GM18517 (cell line): ENCODE measurements at regions not wholly inside any gene's neighbourhood (a gene's known extent, or its start where the extent isn't known, plus 50 kb on each side); places are given as distances from the start of the nearest gene placed in this dataset.
"Not testable (repeated sequence)": the region's sequence is repeated elsewhere in the genome, so short reads cannot be mapped to it uniquely, and the experiment has no call there.

Experiments used
- ATAC-seq: cut with Tn5 transposase; IDR thresholded peaks from one replicate; pipeline ENCODE4 v1.9.1; 2021; ENCODE audit warnings: mild to moderate bottlenecking, moderate library complexity; ENCODE audit not compliant: unreplicated experiment

DNA sequence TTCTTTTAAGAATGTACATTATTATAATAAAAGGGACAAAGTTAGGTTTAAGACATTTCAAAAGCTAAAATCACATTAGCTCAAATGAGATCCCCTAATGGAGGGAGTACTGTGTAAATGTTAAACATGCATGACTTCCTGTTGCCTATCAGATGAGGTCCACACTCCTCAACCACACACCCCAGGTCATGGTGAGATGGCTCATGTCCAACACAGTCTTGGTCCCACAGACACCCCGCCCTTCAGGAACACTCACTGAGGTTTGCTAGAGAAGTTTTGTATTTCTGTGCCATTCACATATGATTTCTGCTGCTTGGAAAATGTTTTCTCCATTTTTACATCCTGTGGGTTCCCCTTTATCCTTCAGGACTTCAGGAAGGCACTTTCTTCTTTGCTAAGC, 491.0 kb downstream of the SOX11 start:
- no peak for ATAC-seq

DNA sequence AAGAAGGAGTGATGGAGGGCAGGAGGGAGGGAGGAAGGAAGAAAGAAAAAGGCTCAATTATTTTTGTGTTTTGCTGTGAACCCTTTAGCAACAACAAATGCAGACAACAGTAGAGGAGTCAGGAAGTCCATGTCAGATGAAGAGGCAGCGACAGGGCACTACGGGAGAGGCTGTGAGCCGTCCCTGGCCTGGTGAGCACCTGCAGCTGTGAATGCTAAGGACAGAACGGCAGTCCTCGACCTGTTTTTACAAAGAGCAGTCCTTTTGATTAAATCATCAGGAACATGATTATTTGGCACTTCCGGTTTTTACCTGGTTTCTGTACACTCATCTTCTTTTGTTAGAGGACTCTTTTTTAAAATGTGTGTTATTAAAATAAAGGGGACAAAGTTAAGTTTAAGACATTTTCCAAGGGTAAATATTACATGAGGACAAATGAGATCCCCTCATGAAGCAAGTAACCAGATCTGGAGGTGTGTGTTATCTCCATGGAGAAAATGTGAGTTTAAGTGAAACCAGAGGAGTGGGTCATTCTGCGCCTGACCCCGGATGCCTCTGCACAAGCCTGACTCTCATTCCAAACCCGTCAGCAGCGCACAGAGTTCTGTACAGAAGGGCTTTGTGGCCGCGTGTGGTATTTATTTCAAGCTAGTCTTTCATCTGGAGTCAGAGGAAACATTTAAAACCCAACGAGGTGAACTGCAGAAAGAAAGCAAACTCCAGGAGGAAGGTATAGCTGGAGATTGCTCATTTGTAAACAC, 492.5 kb downstream of the SOX11 start:
- no peak for ATAC-seq

DNA sequence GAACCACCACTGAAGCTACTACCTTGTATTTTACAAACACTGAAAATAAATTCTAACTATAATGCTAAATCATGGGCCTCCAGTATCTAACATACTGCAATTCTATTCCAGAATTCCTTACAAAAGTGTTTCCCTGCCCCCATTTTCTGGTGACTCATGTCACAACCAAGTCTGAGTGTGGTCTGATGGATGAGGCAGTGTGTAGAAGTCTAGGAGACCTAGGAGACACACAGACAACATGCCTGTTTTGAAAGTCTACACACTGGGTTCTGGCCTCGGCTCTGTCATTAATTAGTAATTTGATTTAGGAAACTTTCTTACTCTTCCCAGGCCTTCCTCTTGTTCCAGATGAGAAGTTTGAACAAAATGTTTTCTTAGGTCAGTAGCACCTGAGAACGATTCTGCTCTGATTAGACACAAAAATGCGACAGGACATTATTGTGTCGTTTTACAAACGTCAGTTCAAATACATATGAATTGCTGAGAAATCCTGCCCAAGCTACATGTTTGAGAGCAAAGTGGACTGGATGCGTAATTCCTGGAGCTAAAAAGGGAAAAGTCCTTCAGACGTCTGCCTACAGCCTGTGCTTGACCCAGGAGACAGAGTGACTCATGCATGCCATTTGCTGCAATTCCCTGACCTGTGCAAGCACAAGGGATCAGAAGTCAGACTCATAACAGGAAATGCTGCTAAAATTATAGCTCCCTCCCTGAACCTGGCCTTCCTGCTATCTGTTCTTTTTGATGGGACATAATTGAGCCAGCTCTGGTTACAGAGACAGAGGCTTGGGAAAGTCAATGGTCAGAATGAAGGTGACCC, 494.4 kb downstream of the SOX11 start:
- ATAC-seq = no peak

- ATAC-seq = no peak
Observed at GRCh38 chr2:6196449-6196848, 504.3 kb downstream of the SOX11 start.

- ATAC-seq = not testable (repeated sequence)
Observed at GRCh38 chr2:6198370-6198919, 506.3 kb downstream of the SOX11 start.

- no peak for ATAC-seq
Observed at GRCh38 chr2:6202756-6203155, 510.6 kb downstream of the SOX11 start.

DNA sequence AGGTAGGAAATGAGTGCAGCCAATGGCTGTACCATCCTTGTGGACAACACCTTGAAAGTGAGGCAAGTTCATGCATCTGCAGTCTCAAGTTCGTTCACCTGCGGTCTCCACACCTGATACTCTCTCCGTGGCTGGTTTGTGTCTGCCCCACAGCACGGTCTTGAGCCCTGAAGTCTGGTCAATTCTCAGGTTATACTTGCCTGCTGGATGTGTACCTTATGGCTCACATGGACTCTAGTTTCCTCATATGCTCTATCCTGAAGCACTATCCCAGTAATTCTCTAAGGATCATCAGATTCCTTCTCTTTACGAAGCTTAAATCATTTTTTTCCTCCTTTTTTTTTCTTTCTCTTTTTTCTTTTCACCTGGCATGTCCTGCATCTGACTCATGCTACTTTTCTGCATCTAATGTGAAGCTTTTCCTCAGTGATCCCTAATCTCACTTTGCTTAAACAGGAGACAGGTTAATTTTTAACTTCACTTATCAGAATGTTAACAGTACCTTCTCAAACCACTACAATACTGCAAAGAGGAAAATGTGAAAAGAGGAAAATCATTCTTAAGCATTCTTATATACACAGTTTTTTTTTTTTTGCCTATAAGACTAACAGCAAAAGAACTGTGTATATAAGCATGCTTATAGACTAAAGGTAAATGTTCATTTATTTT, 511.2 kb downstream of the SOX11 start:
- ATAC-seq = no peak

GRCh38 chr2:6206882-6207281, 514.7 kb downstream of the SOX11 start:
- no peak for ATAC-seq

GRCh38 chr2:6211236-6211635, 519.1 kb downstream of the SOX11 start:
- no peak for ATAC-seq

GRCh38 chr2:6212491-6212890, 520.3 kb downstream of the SOX11 start:
- no peak for ATAC-seq

GRCh38 chr2:6213056-6213780, 521.0 kb downstream of the SOX11 start:
- ATAC-seq = no peak

DNA sequence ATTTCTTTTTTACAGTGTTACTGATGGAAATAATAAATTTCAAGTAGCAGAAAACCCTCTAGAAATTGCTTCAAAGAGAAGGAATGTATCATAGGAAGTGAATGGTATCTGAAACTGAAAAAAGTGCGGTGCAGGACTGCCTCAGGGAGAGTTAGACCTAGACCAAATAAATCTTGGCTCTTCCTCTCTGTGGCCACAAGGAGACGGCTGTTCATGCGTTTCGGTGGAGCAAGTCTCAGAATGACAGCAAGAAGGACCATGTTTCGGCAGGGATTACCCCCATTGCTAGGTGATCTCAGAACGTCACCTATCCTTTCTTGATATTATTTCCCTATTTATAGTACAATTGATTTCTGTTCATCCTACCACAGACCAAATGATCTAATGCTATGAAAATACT, 522.3 kb downstream of the SOX11 start:
- no peak for ATAC-seq

DNA sequence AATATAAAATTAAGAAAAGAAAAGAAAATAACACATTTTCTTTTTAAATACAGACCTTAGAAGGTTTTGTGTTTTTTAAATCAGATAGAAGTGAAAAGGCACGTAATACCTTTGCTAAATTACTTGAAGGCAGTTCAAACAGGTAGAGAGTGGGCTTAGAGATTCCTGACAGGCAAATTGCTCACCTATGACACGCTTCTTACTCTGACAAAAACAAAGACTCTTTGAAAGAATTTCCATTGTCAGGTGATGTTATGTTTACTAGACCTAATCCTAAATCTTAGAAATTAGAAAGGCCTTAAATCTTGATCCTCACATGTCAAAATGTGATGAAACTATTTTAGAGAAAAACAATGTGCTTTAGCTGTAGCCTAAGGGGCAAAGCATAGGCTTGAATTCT, 522.9 kb downstream of the SOX11 start:
- ATAC-seq = no peak

GRCh38 chr2:6216234-6216633, 524.0 kb downstream of the SOX11 start:
- ATAC-seq = no peak

- no peak for ATAC-seq
Observed at GRCh38 chr2:6218926-6219325, 526.7 kb downstream of the SOX11 start.

DNA sequence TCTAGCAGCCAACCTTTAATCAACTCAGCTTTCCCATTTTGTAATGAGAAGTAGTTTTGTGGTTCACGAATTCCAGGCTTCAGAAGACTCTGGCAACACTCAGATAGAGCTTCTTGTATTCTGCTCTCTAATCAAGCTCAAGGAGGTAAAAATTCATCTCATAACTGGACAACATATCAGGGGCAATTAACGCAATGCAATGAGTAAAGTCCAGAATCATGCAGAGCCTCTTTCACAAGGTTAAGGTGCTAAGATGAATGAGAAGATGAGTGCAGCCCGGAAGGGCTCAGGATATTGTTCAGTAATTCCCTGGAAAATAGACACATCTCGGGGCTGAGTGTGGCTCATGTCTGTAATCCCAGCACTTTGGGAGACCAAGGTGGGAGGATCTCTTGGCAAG, 527.7 kb downstream of the SOX11 start:
- no peak for ATAC-seq

- ATAC-seq = no peak
Observed at GRCh38 chr2:6222296-6222695, 530.1 kb downstream of the SOX11 start.

GRCh38 chr2:6224267-6224666, 532.1 kb downstream of the SOX11 start:
- no peak for ATAC-seq

DNA sequence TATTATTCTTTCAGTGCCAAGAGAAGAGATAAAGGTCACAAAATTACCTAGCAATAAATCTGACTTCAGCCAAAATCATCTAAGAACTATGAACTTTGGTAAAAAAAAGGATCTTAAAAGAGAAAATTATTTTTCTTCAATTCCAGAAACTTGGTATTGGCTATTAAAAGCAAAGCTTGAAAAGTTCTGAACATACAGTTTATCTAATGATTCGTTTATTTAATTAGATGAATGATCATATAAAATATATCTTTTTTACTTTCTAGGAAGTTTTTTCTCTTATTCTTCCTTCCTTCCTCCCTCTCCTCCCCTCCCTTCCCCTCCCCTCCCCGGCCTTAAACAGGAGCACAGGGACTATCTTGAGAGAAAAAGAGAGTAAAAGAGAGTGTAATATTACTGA, 536.1 kb downstream of the SOX11 start:
- ATAC-seq = no peak

- ATAC-seq = no peak
Observed at GRCh38 chr2:6231166-6231565, 539.0 kb downstream of the SOX11 start.

GRCh38 chr2:6233993-6234392, 541.8 kb downstream of the SOX11 start:
- no peak for ATAC-seq
